H9 (cell line): ENCODE measurements at regions not wholly inside any gene's neighbourhood (a gene's known extent, or its start where the extent isn't known, plus 50 kb on each side); places are given as distances from the start of the nearest gene placed in this dataset.

Experiments
- DNase-seq: peaks from one replicate; pipeline ENCODE4 v3.0.0-alpha.2; 2017
- H2AFZ ChIP-seq: one replicate; pipeline ENCODE4 v1.6.1; 2013; ENCODE audit warnings: mild to moderate bottlenecking, low read length, control low read depth, moderate library complexity
- H2AK5ac ChIP-seq: 2 replicates; pipeline ENCODE4 v1.6.1; 2013; ENCODE audit warnings: low read length, control low read depth, mixed read lengths; ENCODE audit not compliant: insufficient read length
- H2BK120ac ChIP-seq: one replicate; pipeline ENCODE4 v1.6.1; 2013; ENCODE audit warnings: low read depth, mild to moderate bottlenecking, low read length, control low read depth, inconsistent platforms; ENCODE audit not compliant: poor library complexity, severe bottlenecking
- H2BK12ac ChIP-seq: 2 replicates; pipeline ENCODE4 v1.6.1; 2013; ENCODE audit warnings: low read length, control low read depth, mixed read lengths, low read depth; ENCODE audit not compliant: insufficient read length
- H2BK15ac ChIP-seq: 2 replicates; pipeline ENCODE4 v1.6.1; 2013; ENCODE audit warnings: low read depth, low read length, control low read depth
- H2BK20ac ChIP-seq: one replicate; pipeline ENCODE4 v1.6.1; 2013; ENCODE audit warnings: low read depth, mild to moderate bottlenecking, low read length, control low read depth, inconsistent platforms; ENCODE audit not compliant: poor library complexity, severe bottlenecking
- H2BK5ac ChIP-seq: 2 replicates; pipeline ENCODE4 v1.6.1; 2013; ENCODE audit warnings: low read length, control low read depth, mixed read lengths; ENCODE audit not compliant: insufficient read length
- H3K14ac ChIP-seq: 2 replicates; pipeline ENCODE4 v1.6.1; 2013; ENCODE audit warnings: low read length, control low read depth; ENCODE audit not compliant: insufficient read depth
- H3K18ac ChIP-seq: 2 replicates; pipeline ENCODE4 v1.6.1; 2013; ENCODE audit warnings: low read depth, mild to moderate bottlenecking, mixed read lengths, low read length, control low read depth; ENCODE audit not compliant: insufficient read length
- H3K23ac ChIP-seq: 2 replicates; pipeline ENCODE4 v1.6.1; 2013; ENCODE audit warnings: low read length, control low read depth, mixed read lengths, low read depth; ENCODE audit not compliant: insufficient read length
- H3K23me2 ChIP-seq: 2 replicates; pipeline ENCODE4 v1.6.1; 2013; ENCODE audit warnings: low read depth, mild to moderate bottlenecking, mixed read lengths, low read length, control low read depth; ENCODE audit not compliant: insufficient read length, poor library complexity, severe bottlenecking
- H3K27ac ChIP-seq: 2 replicates; pipeline ENCODE4 v1.5.1; 2013; ENCODE audit warnings: low read length, control low read depth, mixed read lengths, low read depth; ENCODE audit not compliant: insufficient read length
- H3K27me3 ChIP-seq: 2 replicates; pipeline ENCODE4 v1.6.1; 2013; ENCODE audit warnings: low read length, control low read depth, inconsistent platforms; ENCODE audit not compliant: insufficient read depth
- H3K4ac ChIP-seq: 2 replicates; pipeline ENCODE4 v1.6.1; 2013; ENCODE audit warnings: low read depth, mild to moderate bottlenecking, control low read depth, inconsistent platforms, low read length, moderate library complexity
- H3K4me1 ChIP-seq: 2 replicates; pipeline ENCODE4 v1.6.1; 2013; ENCODE audit warnings: low read length, control low read depth, inconsistent platforms; ENCODE audit not compliant: insufficient read depth
- H3K4me2 ChIP-seq: 2 replicates; pipeline ENCODE4 v1.6.1; 2013; ENCODE audit warnings: low read length, control low read depth, mixed read lengths; ENCODE audit not compliant: insufficient read length, insufficient read depth
- H3K56ac ChIP-seq: 2 replicates; pipeline ENCODE4 v1.6.1; 2013; ENCODE audit warnings: low read depth, mild to moderate bottlenecking, mixed read lengths, low read length, control low read depth; ENCODE audit not compliant: insufficient read length
- H3K79me1 ChIP-seq: 2 replicates; pipeline ENCODE4 v1.6.1; 2013; ENCODE audit warnings: low read depth, mild to moderate bottlenecking, moderate library complexity, low read length, control low read depth, inconsistent platforms; ENCODE audit not compliant: insufficient read depth, poor library complexity, severe bottlenecking
- H3K79me2 ChIP-seq: 2 replicates; pipeline ENCODE4 v1.6.1; 2013; ENCODE audit warnings: low read length, control low read depth, inconsistent platforms; ENCODE audit not compliant: insufficient read depth
- H3K9ac ChIP-seq: 2 replicates; pipeline ENCODE4 v1.6.1; 2013; ENCODE audit warnings: low read length, control low read depth, mixed read lengths; ENCODE audit not compliant: insufficient read length; ENCODE audit errors: extremely low read depth
- H3K9me3 ChIP-seq: one replicate; pipeline ENCODE4 v1.6.1; 2013; ENCODE audit warnings: low read depth, low read length, inconsistent platforms; ENCODE audit not compliant: control insufficient read depth
- H3T11ph ChIP-seq: one replicate; pipeline ENCODE4 v1.6.1; 2013; ENCODE audit warnings: mild to moderate bottlenecking, low read length, control low read depth, inconsistent platforms
- H4K20me1 ChIP-seq: one replicate; pipeline ENCODE4 v1.6.1; 2013; ENCODE audit not compliant: control insufficient read depth, insufficient read length, insufficient read depth
- H4K5ac ChIP-seq: 2 replicates; pipeline ENCODE4 v1.6.1; 2013; ENCODE audit warnings: low read depth, mild to moderate bottlenecking, mixed read lengths, low read length, control low read depth; ENCODE audit not compliant: insufficient read length
- H4K8ac ChIP-seq: replicated peaks from 2 replicates; pipeline ENCODE4 v1.6.1; 2013; ENCODE audit warnings: low read length, control low read depth, mixed read lengths, low read depth; ENCODE audit not compliant: insufficient read length
- H4K91ac ChIP-seq: 2 replicates; pipeline ENCODE4 v1.6.1; 2013; ENCODE audit warnings: low read depth, mild to moderate bottlenecking, moderate library complexity, mixed read lengths, low read length, control low read depth; ENCODE audit not compliant: insufficient read length
- H3K27ac Mint-ChIP-seq, 3 experiments: 2 replicates in 2 of 3; 3 replicates in 1 of 3; pipeline ENCODE4 v1.8.0; 2020 to 2021; ENCODE audit warnings: mixed read lengths in 3 of 3, mild to moderate bottlenecking in 1 of 3, moderate library complexity in 1 of 3
- H3K27me3 Mint-ChIP-seq: 2 replicates; pipeline ENCODE4 v1.8.0; 2021; ENCODE audit warnings: low read depth, mild to moderate bottlenecking, moderate library complexity, mixed read lengths
- H3K36me3 Mint-ChIP-seq, 3 experiments: 2 replicates in 2 of 3; 3 replicates in 1 of 3; pipeline ENCODE4 v1.8.0; 2020 to 2021; ENCODE audit warnings: low read depth in 3 of 3, mixed read lengths in 3 of 3; ENCODE audit not compliant: insufficient read depth in 1 of 3
- H3K4me1 Mint-ChIP-seq, 2 experiments: 2 replicates each; pipeline ENCODE4 v1.8.0; 2020; ENCODE audit warnings: mixed read lengths in 2 of 2
- H3K4me3 Mint-ChIP-seq, 2 experiments: 2 replicates in 1 of 2; 3 replicates in 1 of 2; pipeline ENCODE4 v1.8.0; 2020 to 2021; ENCODE audit warnings: mild to moderate bottlenecking in 2 of 2, mixed read lengths in 2 of 2, moderate library complexity in 1 of 2
- H3K9me3 Mint-ChIP-seq, 2 experiments: 2 replicates in 1 of 2; 3 replicates in 1 of 2; pipeline ENCODE4 v1.8.0; 2020; ENCODE audit warnings: mild to moderate bottlenecking in 2 of 2, mixed read lengths in 2 of 2, moderate library complexity in 1 of 2
- WGBS: extraction: QIAGEN DNeasy Blood & Tissue Kit; methylation state at CpG from one replicate; pipeline ENCODE4 v1.1.7; 2013; ENCODE audit warnings: missing lambda C conversion rate, low lambda C conversion rate, mixed read lengths; ENCODE audit not compliant: insufficient read length; ENCODE audit errors: extremely low coverage; 5-methylcytosine and 5-hydroxymethylcytosine counted together
- TF ChIP-seq, protein P1 (sequence below): fragments of 200-600 bp; sonication (generic); conservative IDR thresholded peaks from 3 replicates; pipeline ENCODE4 v1.8.0; 2021; ENCODE audit warnings: antibody characterized with exemption, mild to moderate bottlenecking

DNA sequence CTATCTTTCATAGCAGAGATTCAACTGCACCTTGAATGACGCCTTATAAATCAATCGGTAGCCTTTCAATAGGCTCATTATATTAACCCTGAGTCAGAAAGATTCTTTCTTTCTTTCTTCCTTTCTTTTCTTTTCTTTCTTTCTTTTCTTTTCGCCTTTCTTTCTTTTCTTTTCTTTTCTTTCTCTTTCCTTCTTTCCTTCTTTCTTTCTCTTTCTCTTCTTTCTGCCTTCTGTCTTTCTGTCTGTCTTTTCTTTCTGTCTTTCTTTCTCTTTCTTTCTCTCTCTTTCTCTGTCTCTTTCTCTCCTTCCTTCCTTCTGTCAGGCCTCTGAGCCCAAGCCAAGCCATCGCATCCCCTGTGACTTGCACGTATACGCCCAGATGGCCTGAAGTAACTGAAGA lies 86.0 kb upstream of the CLINT1 start:
- Histone ChIP-seq H4K20me1 (no peaks in the 10 kb centered on the region), H3K79me1 (no peaks in the 10 kb centered on the region), H2BK12ac (no peak overlapping the region), H3K27ac (no peak overlapping the region), H3K4me1 (peaks cover 2% of the 10 kb centered on the region; the same call in 1 of the 2 replicates), H2AFZ (no peak overlapping the region), H3K9me3 (no peaks in the 10 kb centered on the region), H2AK5ac (no peak overlapping the region), H4K5ac (no peak overlapping the region), H3T11ph (no peak overlapping the region), H2BK5ac (no peak overlapping the region), H3K4me2 (no peak overlapping the region), H3K23me2 (no peaks in the 10 kb centered on the region), H4K91ac (no peak overlapping the region), H3K9ac (no peak overlapping the region), H2BK120ac (no peak overlapping the region), H3K56ac (no peak overlapping the region), H3K23ac (no peak overlapping the region), H3K18ac (no peak overlapping the region), H4K8ac (no peak overlapping the region), H2BK15ac (no peak overlapping the region), H2BK20ac (no peak overlapping the region), H3K27me3 (no peaks in the 10 kb centered on the region), H3K4ac (no peak overlapping the region), H3K79me2 (no peaks in the 10 kb centered on the region), H3K14ac (no peak overlapping the region)
- no peak for DNase-seq
- Mint-ChIP-seq H3K4me3 (peak overlapping the region in 1 of 2 experiments; percentile 32; a peak in 1 of 5 replicates), H3K36me3 (no peaks in the 10 kb centered on the region), H3K27me3 (no peaks in the 10 kb centered on the region), H3K9me3 (no peaks in the 10 kb centered on the region), H3K27ac (peak overlapping the region in 2 of 3 experiments; percentile 18 to 88; a peak in 4 of 7 replicates), H3K4me1 (peaks cover 27 to 32% of the 10 kb centered on the region in 2 experiments)
- TF ChIP-seq, protein P1, sequence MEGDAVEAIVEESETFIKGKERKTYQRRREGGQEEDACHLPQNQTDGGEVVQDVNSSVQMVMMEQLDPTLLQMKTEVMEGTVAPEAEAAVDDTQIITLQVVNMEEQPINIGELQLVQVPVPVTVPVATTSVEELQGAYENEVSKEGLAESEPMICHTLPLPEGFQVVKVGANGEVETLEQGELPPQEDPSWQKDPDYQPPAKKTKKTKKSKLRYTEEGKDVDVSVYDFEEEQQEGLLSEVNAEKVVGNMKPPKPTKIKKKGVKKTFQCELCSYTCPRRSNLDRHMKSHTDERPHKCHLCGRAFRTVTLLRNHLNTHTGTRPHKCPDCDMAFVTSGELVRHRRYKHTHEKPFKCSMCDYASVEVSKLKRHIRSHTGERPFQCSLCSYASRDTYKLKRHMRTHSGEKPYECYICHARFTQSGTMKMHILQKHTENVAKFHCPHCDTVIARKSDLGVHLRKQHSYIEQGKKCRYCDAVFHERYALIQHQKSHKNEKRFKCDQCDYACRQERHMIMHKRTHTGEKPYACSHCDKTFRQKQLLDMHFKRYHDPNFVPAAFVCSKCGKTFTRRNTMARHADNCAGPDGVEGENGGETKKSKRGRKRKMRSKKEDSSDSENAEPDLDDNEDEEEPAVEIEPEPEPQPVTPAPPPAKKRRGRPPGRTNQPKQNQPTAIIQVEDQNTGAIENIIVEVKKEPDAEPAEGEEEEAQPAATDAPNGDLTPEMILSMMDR, result no peak
- WGBS, result no CpG with 5 or more reads among the region's 6 CpGs
